ENCODE measurements at regions not wholly inside any gene's neighbourhood (a gene's known extent, or its start where the extent isn't known, plus 50 kb on each side); places are given as distances from the start of the nearest gene placed in this dataset.

- TF ChIP-seq TAF7 (optimal IDR thresholded peaks at IDR 0.05; ENCODE audit: borderline replicate concordance, low read depth, low read length) = no peak
- no peak for TF ChIP-seq E2F6 (IDR thresholded peaks at IDR 0.05)
- no peak for TF ChIP-seq BRCA1 (IDR thresholded peaks at IDR 0.05; ENCODE audit: low read depth, low read length)
- no peak for TF ChIP-seq TBP (IDR thresholded peaks at IDR 0.05; ENCODE audit: low read depth, low read length)
- no peak for TF ChIP-seq ATF3 (IDR thresholded peaks at IDR 0.05; ENCODE audit: insufficient read depth, low read depth, low read length)
These were observed 84.1 kb upstream of the ZNF479 start (continued) for GRCh38 chr7:57216340-57216739.

All from H1 (cell line).